Tibial artery (tissue), 4 donors: ENCODE measurements at regions not wholly inside any gene's neighbourhood (a gene's known extent, or its start where the extent isn't known, plus 50 kb on each side); places are given as distances from the start of the nearest gene placed in this dataset.
"Not testable (repeated sequence)": the region's sequence is repeated elsewhere in the genome, so short reads cannot be mapped to it uniquely, and the experiment has no call there.

Experiments
- DNase-seq, 2 donors: peaks; one replicate each; pipeline ENCODE4 v3.0.0-alpha.2; 2019
- H3K27ac ChIP-seq, 2 donors: fragments of 200-600 bp; sonication (generic) in 1 of 2; 1 replicate in 1 of 2; 2 replicates in 1 of 2; pipeline ENCODE4 v1.5.1; 2018 to 2019; ENCODE audit warnings: mild to moderate bottlenecking in 1 of 2
- H3K27me3 ChIP-seq, 2 donors: fragments of 200-600 bp; sonication (generic) in 1 of 2; one replicate each; pipeline versions ENCODE4 v1.5.1 to v1.6.0; 2016 to 2019
- H3K36me3 ChIP-seq, 3 donors: fragments of 200-600 bp; sonication (generic) in 2 of 3; one replicate each; pipeline ENCODE4 v1.5.1; 2016 to 2019; ENCODE audit warnings: mild to moderate bottlenecking in 2 of 3
- H3K4me1 ChIP-seq, 4 donors: fragments of 200-600 bp; sonication (generic) in 2 of 4; 1 replicate in 3 of 4; 2 replicates in 1 of 4; pipeline ENCODE4 v1.5.1; 2016 to 2019
- H3K4me3 ChIP-seq, 2 donors: fragments of 200-600 bp; sonication (generic) in 1 of 2; 1 replicate in 1 of 2; 2 replicates in 1 of 2; pipeline ENCODE4 v1.5.1; 2018 to 2019; ENCODE audit warnings: mild to moderate bottlenecking in 2 of 2
- H3K9me3 ChIP-seq, 3 donors: fragments of 200-600 bp; sonication (generic) in 1 of 3; one replicate each; pipeline ENCODE4 v1.5.1; 2016 to 2019
- CTCF ChIP-seq, 2 experiments: fragments of 200-600 bp in 1 of 2; fragments of 450-650 bp in 1 of 2; IDR thresholded peaks; one replicate each; pipeline ENCODE4 v1.5.1; 2017 to 2019; ENCODE audit warnings: antibody characterized with exemption in 2 of 2, mild to moderate bottlenecking in 1 of 2, moderate library complexity in 1 of 2
- intact Hi-C: fragments of 100-400 bp; cut with DNase I; formaldehyde crosslinking; loops from one replicate; pipeline ENCODE4 v1.15.0; 2023; ENCODE audit warnings: low total_unique reads

GRCh38 chr5:99586878-99587277 lies 658.1 kb upstream of the CHD1 start:
- no peak overlapping the region for H3K27ac ChIP-seq
- H3K27me3 ChIP-seq, result no peaks in the 10 kb centered on the region
- DNase-seq, result no peak
- H3K9me3 ChIP-seq, result no peaks in the 10 kb centered on the region
- no peaks in the 10 kb centered on the region for H3K36me3 ChIP-seq
- no peak for TF ChIP-seq CTCF (IDR thresholded peaks at IDR 0.05)
- no peak overlapping the region for H3K4me3 ChIP-seq
- no peaks in the 10 kb centered on the region for H3K4me1 ChIP-seq
- intact Hi-C loops, result no loop called here

- H3K27ac ChIP-seq, H3K4me1 ChIP-seq, H3K9me3 ChIP-seq, H3K36me3 ChIP-seq, intact Hi-C loops, H3K27me3 ChIP-seq, H3K4me3 ChIP-seq, DNase-seq: not testable (repeated sequence)
Measured at GRCh38 chr5:99581204-99581603, 652.4 kb upstream of the CHD1 start.

GRCh38 chr5:99562937-99563627 lies 634.3 kb upstream of the CHD1 start:
- H3K4me1 ChIP-seq, H3K9me3 ChIP-seq, intact Hi-C loops, H3K4me3 ChIP-seq, H3K27ac ChIP-seq, H3K27me3 ChIP-seq, H3K36me3 ChIP-seq: not testable (repeated sequence)
- peak in 1 of 2 donors; percentile 50 for DNase-seq

GRCh38 chr5:99553211-99553810 lies 624.5 kb upstream of the CHD1 start:
- no peaks in the 10 kb centered on the region for H3K27me3 ChIP-seq
- intact Hi-C loops, result no loop called here
- no peak for DNase-seq
- H3K36me3 ChIP-seq, result no peaks in the 10 kb centered on the region
- H3K9me3 ChIP-seq, result no peaks in the 10 kb centered on the region
- TF ChIP-seq CTCF (IDR thresholded peaks at IDR 0.05), result no peak
- no peak overlapping the region for H3K4me3 ChIP-seq
- no peak overlapping the region for H3K27ac ChIP-seq
- H3K4me1 ChIP-seq, result no peaks in the 10 kb centered on the region

GRCh38 chr5:99544356-99544755 lies 615.5 kb upstream of the CHD1 start:
- Histone ChIP-seq H3K36me3 (no peaks in the 10 kb centered on the region), H3K4me3 (no peak overlapping the region), H3K27ac (no peak overlapping the region), H3K4me1 (no peaks in the 10 kb centered on the region), H3K9me3 (no peaks in the 10 kb centered on the region), H3K27me3 (no peaks in the 10 kb centered on the region)
- intact Hi-C loops, result no loop called here
- TF ChIP-seq CTCF (IDR thresholded peaks at IDR 0.05), result no peak
- DNase-seq, result no peak

GRCh38 chr5:99543841-99544240 lies 615.0 kb upstream of the CHD1 start:
- Histone ChIP-seq H3K4me1 (no peaks in the 10 kb centered on the region), H3K36me3 (no peaks in the 10 kb centered on the region), H3K4me3 (no peak overlapping the region), H3K9me3 (no peaks in the 10 kb centered on the region), H3K27ac (no peak overlapping the region), H3K27me3 (no peaks in the 10 kb centered on the region)
- TF ChIP-seq CTCF (IDR thresholded peaks at IDR 0.05), result no peak
- intact Hi-C loops, result no loop called here
- no peak for DNase-seq

GRCh38 chr5:99534241-99534640 lies 605.4 kb upstream of the CHD1 start:
- H3K4me1 ChIP-seq, H3K27me3 ChIP-seq, H3K27ac ChIP-seq, H3K4me3 ChIP-seq, H3K9me3 ChIP-seq, intact Hi-C loops, DNase-seq, H3K36me3 ChIP-seq: not testable (repeated sequence)

- H3K27ac ChIP-seq, H3K36me3 ChIP-seq, H3K4me1 ChIP-seq, intact Hi-C loops, H3K9me3 ChIP-seq, H3K27me3 ChIP-seq, H3K4me3 ChIP-seq, DNase-seq: not testable (repeated sequence)
Measured at GRCh38 chr5:99521666-99522065, 592.9 kb upstream of the CHD1 start.

- intact Hi-C loops, H3K9me3 ChIP-seq, H3K27me3 ChIP-seq, H3K27ac ChIP-seq, H3K4me1 ChIP-seq, H3K4me3 ChIP-seq, DNase-seq, H3K36me3 ChIP-seq: not testable (repeated sequence)
Measured at GRCh38 chr5:99515864-99516490, 587.2 kb upstream of the CHD1 start.

- intact Hi-C loops, DNase-seq: not testable (repeated sequence)
Measured at GRCh38 chr5:99510237-99510866, 581.5 kb upstream of the CHD1 start.

More at GRCh38 chr5:99510237-99510866, 581.5 kb upstream of the CHD1 start:
- not testable (repeated sequence) for H3K9me3 ChIP-seq, H3K4me1 ChIP-seq, H3K36me3 ChIP-seq, H3K27me3 ChIP-seq, H3K4me3 ChIP-seq, H3K27ac ChIP-seq
